Parathyroid adenoma (tissue), 2 donors: ENCODE measurements at regions not wholly inside any gene's neighbourhood (a gene's known extent, or its start where the extent isn't known, plus 50 kb on each side); places are given as distances from the start of the nearest gene placed in this dataset.

Experiments
- H2AFZ ChIP-seq: fragments of 300-600 bp; sonication (generic); one replicate; pipeline ENCODE4 v1.7.0; 2017; ENCODE audit warnings: antibody characterized with exemption, mild to moderate bottlenecking
- H3K27ac ChIP-seq: fragments of 300-600 bp; sonication (generic); one replicate; pipeline ENCODE4 v1.7.0; 2017
- H3K27me3 ChIP-seq: fragments of 300-600 bp; sonication (generic); one replicate; pipeline ENCODE4 v1.7.0; 2017; ENCODE audit warnings: low read length; ENCODE audit not compliant: control insufficient read depth, insufficient read depth
- H3K36me3 ChIP-seq: fragments of 300-600 bp; sonication (generic); one replicate; pipeline ENCODE4 v1.7.0; 2017; ENCODE audit warnings: low read length; ENCODE audit not compliant: control insufficient read depth, insufficient read depth
- H3K4me1 ChIP-seq: fragments of 300-600 bp; sonication (generic); one replicate; pipeline ENCODE4 v1.7.0; 2017; ENCODE audit warnings: control low read depth
- H3K4me2 ChIP-seq: fragments of 300-600 bp; sonication (generic); one replicate; pipeline ENCODE4 v1.7.0; 2017; ENCODE audit warnings: low read length
- H3K4me3 ChIP-seq: fragments of 300-600 bp; sonication (generic); one replicate; pipeline ENCODE4 v1.7.0; 2017; ENCODE audit warnings: low read depth, low read length
- H3K79me2 ChIP-seq: fragments of 300-600 bp; sonication (generic); one replicate; pipeline ENCODE4 v1.7.0; 2017; ENCODE audit warnings: control low read depth
- H3K9ac ChIP-seq: fragments of 300-600 bp; sonication (generic); one replicate; pipeline ENCODE4 v1.7.0; 2017; ENCODE audit warnings: mild to moderate bottlenecking
- H3K9me3 ChIP-seq: fragments of 300-600 bp; sonication (generic); one replicate; pipeline ENCODE4 v1.7.0; 2017; ENCODE audit warnings: low read length; ENCODE audit not compliant: control insufficient read depth
- TF ChIP-seq, protein P1 (sequence below): fragments of 300-600 bp; sonication (generic); IDR thresholded peaks from one replicate; pipeline ENCODE4 v1.7.0; 2017; ENCODE audit warnings: antibody characterized with exemption, mild to moderate bottlenecking
- donor health status: primary hyperparathyroidism.

DNA sequence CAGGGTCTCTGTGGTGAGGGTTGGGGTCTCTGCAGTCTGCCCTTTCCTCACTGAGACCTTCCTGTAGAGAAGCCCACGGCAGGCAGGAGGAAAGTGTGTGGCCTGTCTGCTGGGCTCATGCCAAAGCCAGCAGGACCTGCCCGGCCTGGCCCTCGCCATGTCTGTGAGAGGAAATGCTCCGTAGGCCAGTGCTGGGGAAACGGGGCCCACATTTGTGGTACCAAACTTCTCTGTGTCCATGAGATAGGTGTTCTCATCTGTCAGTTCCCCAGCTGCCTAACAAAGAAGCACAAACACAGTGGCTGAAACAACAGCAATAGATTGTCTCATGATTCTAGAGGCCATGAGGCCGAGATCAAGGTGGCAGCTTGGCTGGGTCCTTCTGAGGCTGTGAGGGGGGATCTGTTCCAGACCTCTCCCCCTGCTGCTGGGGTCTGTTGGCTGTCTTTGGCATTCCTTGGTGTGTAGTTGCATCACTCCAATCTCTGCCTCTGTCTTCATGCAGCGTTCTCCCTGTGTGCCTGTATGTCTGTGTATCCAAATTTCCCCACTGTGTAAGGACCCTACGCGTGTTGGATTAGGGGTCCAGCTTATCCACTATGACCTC is 772.5 kb downstream of the TBC1D22A start:
- Histone ChIP-seq H3K4me1 (no peaks in the 10 kb centered on the region), H3K4me3 (no peak overlapping the region), H3K79me2 (no peaks in the 10 kb centered on the region), H3K36me3 (no peaks in the 10 kb centered on the region), H3K27me3 (no peaks in the 10 kb centered on the region), H3K9me3 (no peaks in the 10 kb centered on the region), H3K9ac (no peak overlapping the region), H3K27ac (no peak overlapping the region), H3K4me2 (no peak overlapping the region), H2AFZ (no peak overlapping the region)
- TF ChIP-seq, protein P1, sequence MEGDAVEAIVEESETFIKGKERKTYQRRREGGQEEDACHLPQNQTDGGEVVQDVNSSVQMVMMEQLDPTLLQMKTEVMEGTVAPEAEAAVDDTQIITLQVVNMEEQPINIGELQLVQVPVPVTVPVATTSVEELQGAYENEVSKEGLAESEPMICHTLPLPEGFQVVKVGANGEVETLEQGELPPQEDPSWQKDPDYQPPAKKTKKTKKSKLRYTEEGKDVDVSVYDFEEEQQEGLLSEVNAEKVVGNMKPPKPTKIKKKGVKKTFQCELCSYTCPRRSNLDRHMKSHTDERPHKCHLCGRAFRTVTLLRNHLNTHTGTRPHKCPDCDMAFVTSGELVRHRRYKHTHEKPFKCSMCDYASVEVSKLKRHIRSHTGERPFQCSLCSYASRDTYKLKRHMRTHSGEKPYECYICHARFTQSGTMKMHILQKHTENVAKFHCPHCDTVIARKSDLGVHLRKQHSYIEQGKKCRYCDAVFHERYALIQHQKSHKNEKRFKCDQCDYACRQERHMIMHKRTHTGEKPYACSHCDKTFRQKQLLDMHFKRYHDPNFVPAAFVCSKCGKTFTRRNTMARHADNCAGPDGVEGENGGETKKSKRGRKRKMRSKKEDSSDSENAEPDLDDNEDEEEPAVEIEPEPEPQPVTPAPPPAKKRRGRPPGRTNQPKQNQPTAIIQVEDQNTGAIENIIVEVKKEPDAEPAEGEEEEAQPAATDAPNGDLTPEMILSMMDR, result no peak

DNA sequence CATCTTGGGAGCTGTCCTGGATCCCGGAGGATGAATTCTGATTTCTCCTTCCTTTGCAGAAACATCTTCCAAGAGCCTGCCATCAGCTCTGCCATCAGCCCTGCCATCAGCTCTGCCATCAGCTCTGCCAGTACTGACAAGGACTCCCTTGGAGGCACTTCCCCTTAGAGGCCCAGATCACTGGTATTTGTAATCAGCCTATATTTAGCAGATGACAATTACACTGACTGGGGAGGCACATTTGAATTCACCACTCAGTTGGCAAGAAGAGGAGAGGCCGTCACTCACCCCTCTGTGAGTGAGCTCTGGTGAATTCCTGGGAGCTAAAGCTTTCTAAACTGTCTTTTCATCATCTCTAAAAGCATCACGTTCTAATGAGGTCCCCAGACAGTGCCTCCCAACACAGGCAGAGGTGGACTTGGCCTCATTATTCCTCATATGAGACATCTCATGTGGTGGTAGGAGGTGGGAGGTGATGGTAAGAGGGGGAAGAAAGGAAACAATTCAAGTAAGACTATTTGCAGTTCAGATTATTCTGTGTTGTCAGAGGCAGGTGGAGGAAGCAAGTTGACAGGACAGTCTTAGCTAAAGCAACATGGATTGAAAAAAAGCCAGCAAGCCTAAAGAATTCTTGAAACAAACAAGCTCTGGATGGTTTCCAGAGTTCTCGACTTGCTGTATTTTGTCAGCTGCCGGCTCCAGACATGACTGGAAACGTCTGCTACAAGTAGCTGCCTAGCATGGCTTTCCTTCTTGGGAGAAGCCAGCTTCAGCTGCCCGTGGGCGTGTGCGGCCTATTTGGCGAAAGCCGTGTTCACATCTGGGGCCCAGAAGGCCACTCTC is 771.7 kb downstream of the TBC1D22A start:
- Histone ChIP-seq H2AFZ (no peak overlapping the region), H3K79me2 (no peaks in the 10 kb centered on the region), H3K27ac (no peak overlapping the region), H3K4me2 (no peak overlapping the region), H3K4me1 (no peaks in the 10 kb centered on the region), H3K27me3 (no peaks in the 10 kb centered on the region), H3K36me3 (no peaks in the 10 kb centered on the region), H3K4me3 (no peak overlapping the region), H3K9me3 (no peaks in the 10 kb centered on the region), H3K9ac (no peak overlapping the region)
- TF ChIP-seq, protein P1, result no peak

DNA sequence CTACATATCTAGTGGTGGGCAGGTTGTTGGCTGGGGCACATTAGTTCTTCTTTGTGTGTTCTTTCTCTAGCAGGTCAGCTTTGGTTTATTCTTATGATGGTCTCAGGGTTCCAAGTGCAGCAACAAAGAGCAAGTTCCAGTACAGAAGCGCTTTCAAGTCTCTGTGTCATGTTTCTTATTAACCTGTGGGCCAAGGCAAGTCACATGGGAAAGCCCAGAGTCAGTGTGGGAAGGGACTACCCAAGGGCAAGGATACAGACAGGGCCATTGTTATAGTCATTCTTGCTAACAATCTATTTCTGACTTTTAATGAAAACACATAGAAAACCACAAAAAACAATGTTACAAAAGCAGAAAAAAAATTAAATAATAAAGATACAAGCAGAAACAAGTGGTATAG is 754.6 kb downstream of the TBC1D22A start:
- TF ChIP-seq, protein P1, result no peak
- no peaks in the 10 kb centered on the region for H3K9me3 ChIP-seq
- H2AFZ ChIP-seq, result no peak overlapping the region
- no peaks in the 10 kb centered on the region for H3K27me3 ChIP-seq
- no peaks in the 10 kb centered on the region for H3K4me1 ChIP-seq
- no peak overlapping the region for H3K9ac ChIP-seq
- no peaks in the 10 kb centered on the region for H3K36me3 ChIP-seq
- no peak overlapping the region for H3K4me3 ChIP-seq
- H3K79me2 ChIP-seq, result no peaks in the 10 kb centered on the region
- H3K4me2 ChIP-seq, result no peak overlapping the region
- no peak overlapping the region for H3K27ac ChIP-seq

GRCh38 chr22:47515384-47516125 is 753.1 kb downstream of the TBC1D22A start:
- no peak overlapping the region for H3K9ac ChIP-seq
- no peaks in the 10 kb centered on the region for H3K9me3 ChIP-seq
- H3K4me3 ChIP-seq, result no peak overlapping the region
- no peaks in the 10 kb centered on the region for H3K4me1 ChIP-seq
- TF ChIP-seq, protein P1, result no peak
- H3K27ac ChIP-seq, result no peak overlapping the region
- H3K27me3 ChIP-seq, result no peaks in the 10 kb centered on the region
- no peaks in the 10 kb centered on the region for H3K79me2 ChIP-seq
- H2AFZ ChIP-seq, result no peak overlapping the region
- H3K36me3 ChIP-seq, result no peaks in the 10 kb centered on the region
- H3K4me2 ChIP-seq, result no peak overlapping the region
